ENCODE measurements at regions not wholly inside any gene's neighbourhood (a gene's known extent, or its start where the extent isn't known, plus 50 kb on each side); places are given as distances from the start of the nearest gene placed in this dataset.

DNA sequence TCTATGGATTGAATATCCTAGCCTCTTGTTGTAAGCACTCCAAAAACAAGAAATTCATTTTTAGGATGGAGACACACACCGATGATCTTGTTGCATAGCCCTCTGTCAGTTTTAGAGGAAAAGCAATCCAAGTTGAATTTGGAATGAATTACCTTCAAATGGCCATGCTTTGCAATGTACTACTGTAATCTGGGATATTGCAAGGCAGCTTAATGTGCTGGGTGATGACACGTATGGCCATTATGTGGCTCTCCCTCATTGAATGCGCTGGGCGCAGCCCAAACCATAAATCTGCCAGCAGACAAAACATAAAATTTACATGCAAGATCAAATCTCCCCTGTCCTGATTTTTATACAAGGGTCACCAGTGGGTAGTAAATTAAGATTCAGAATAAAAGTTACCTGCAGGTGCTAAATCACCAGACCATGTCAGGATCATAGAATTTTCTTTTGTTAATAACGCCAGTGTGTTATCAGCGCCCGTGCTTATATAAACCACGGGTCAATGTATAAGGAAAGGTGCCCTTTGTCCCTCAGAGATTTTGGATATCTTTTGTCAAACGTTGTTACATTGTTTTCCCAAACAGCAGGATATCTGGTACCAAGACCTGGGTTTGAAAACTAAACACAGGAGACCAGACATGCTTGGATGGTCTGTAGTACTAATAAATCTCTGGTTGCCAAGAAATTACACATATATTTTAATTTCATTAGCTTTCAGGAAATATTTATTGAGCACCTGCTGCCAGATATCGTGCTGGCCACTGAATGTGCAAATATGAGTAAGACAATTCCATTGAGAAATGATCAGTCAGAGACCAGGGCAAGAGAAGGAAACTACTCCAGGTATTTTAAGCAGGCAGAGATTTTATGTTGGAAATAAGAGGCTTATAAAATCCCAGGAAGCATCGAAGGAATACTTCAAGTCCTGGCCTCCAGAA is 237.1 kb downstream of the EBLN2 start:
- WGBS, 4 donors, result 72 to 74% (median 73%) methylated on average over 11 of the region's 11 CpGs

DNA sequence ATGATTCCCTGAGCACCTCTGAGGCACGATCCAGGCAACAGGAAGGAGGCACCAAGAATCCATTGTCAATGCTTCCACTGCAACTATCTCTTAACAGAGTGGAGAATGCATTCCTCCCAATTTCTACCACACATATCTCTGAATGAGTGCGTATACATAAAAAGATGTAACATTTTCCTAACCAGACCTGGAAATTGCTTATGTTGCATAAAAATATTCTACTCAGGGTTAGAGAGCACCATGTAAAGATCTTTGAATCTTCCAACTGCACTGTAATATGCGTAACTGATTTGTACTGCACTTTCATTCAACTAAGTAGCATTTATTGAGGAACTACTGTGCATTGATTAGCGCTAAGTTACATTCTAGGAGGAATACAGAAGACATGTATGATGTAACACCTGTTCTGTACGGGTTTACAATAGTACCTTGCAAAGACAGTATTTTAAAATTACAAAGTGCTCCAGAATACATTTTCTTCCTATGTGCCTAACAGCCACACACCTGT is 237.8 kb downstream of the EBLN2 start:
- no peaks in the 10 kb centered on the region for H3K9me3 ChIP-seq
- no peak for DNase-seq
- peaks cover 0 to 5% (median 0%) of the 10 kb centered on the region in 9 donors for H3K27me3 ChIP-seq
- no peak overlapping the region for H3K27ac ChIP-seq
- WGBS, 4 donors, result 76 to 84% (median 80%) methylated on average over 5 of the region's 5 CpGs
- no peak for ATAC-seq
- no peaks in the 10 kb centered on the region for H3K4me1 ChIP-seq
- no peak overlapping the region for H3K4me3 ChIP-seq
- H3K36me3 ChIP-seq, result no peaks in the 10 kb centered on the region
- intact Hi-C loops (cut with DNase I), result no loop called here
- no peak for TF ChIP-seq POLR2A (IDR thresholded peaks at IDR 0.05)
- TF ChIP-seq, protein P1, sequence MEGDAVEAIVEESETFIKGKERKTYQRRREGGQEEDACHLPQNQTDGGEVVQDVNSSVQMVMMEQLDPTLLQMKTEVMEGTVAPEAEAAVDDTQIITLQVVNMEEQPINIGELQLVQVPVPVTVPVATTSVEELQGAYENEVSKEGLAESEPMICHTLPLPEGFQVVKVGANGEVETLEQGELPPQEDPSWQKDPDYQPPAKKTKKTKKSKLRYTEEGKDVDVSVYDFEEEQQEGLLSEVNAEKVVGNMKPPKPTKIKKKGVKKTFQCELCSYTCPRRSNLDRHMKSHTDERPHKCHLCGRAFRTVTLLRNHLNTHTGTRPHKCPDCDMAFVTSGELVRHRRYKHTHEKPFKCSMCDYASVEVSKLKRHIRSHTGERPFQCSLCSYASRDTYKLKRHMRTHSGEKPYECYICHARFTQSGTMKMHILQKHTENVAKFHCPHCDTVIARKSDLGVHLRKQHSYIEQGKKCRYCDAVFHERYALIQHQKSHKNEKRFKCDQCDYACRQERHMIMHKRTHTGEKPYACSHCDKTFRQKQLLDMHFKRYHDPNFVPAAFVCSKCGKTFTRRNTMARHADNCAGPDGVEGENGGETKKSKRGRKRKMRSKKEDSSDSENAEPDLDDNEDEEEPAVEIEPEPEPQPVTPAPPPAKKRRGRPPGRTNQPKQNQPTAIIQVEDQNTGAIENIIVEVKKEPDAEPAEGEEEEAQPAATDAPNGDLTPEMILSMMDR (IDR thresholded peaks at IDR 0.05), result no peak

More for the DNA sequence above, 237.1 kb downstream of the EBLN2 start:
- Histone ChIP-seq H3K4me1 (no peaks in the 10 kb centered on the region), H3K9me3 (no peaks in the 10 kb centered on the region), H3K27me3 (peaks cover 0 to 5% (median 0%) of the 10 kb centered on the region in 9 donors), H3K4me3 (no peak overlapping the region), H3K27ac (no peak overlapping the region), H3K36me3 (no peaks in the 10 kb centered on the region)
- DNase-seq, result no peak
- TF ChIP-seq POLR2A (IDR thresholded peaks at IDR 0.05), result no peak
- TF ChIP-seq, protein P1 (IDR thresholded peaks at IDR 0.05), result no peak
- intact Hi-C loops (cut with DNase I), result no loop called here
- no peak for ATAC-seq

DNA sequence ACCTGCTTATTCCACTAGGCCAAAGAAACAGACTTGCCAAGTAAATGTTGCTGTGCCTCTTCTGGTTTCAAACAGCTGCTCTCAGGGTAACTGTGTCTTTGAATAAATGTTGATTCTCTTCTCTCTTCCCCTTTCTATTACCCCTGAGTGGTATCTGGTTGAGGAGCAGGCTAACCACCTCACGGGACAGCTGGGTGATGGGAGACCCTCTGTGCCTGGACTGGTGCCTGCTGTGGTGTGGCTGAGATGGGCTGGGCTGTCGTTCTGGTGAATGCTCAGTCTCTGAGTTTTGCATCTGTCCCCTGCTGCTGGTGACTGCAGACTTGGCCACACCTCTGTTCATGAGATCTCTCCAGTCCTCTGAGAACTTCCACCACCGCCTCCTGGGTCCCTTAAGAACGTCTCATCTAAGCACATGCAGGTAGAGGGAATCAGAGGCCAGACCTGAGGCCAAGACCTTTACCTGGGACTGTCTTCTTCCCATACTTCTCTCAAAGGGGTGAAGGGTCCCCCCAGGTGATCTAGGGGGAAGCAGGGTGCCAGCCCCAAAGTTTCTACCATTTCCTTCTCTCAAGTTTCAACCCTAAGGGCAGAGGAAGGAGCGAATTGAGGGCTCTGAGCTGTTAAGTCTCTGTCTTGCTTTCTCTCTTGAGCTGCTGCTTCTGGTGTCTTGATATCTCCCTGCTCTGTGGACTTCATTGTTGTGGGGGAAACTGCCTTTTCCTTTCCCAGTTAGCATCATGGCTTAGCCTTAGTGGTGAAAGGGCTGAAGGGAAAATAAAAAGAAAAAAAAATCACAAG is 252.9 kb downstream of the EBLN2 start:
- DNase-seq (no peak), ATAC-seq (peak in 1 of 4 donors; percentile 29)
- TF ChIP-seq, protein P1 (IDR thresholded peaks at IDR 0.05), result no peak
- no peak for TF ChIP-seq POLR2A (IDR thresholded peaks at IDR 0.05)
- intact Hi-C loops (cut with DNase I), result no loop called here
- Histone ChIP-seq H3K27me3 (no peaks in the 10 kb centered on the region), H3K36me3 (no peaks in the 10 kb centered on the region), H3K4me1 (no peaks in the 10 kb centered on the region), H3K27ac (no peak overlapping the region), H3K4me3 (no peak overlapping the region), H3K9me3 (peaks cover 0 to 3% (median 0%) of the 10 kb centered on the region in 12 donors)
- 73 to 86% (median 81%) methylated on average over 5 of the region's 5 CpGs for WGBS, 4 donors

DNA sequence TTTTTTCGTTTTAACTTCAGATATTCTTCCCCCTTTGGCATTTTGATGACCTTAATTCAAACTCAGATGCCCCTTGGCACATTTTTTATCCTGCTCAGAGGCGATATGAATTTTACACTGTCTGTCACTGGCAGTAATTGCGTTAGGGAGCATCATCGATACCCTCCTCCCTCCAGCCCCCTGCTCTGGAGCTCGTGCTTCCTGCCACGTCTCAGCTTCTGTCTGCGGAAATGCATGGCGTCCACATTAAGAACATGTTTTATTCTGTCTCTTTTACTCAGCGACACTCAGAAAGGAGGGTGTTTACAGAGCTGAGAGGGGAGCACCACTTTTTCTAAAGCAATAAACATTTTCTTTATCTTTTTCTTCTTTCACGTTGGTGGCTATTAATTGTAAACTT is 254.2 kb downstream of the EBLN2 start:
- WGBS, 4 donors, result 48 to 69% (median 54%) methylated on average over 10 of the region's 10 CpGs

More for the DNA sequence above, 254.2 kb downstream of the EBLN2 start:
- H3K4me3 ChIP-seq, result no peak overlapping the region
- no peaks in the 10 kb centered on the region for H3K4me1 ChIP-seq
- no peak for DNase-seq
- TF ChIP-seq, protein P1 (IDR thresholded peaks at IDR 0.05), result no peak
- no peak for TF ChIP-seq POLR2A (IDR thresholded peaks at IDR 0.05)
- H3K9me3 ChIP-seq, result peaks cover 0 to 3% (median 0%) of the 10 kb centered on the region in 12 donors
- no peak overlapping the region for H3K27ac ChIP-seq
- no peak for ATAC-seq
- no peaks in the 10 kb centered on the region for H3K27me3 ChIP-seq
- intact Hi-C loops (cut with DNase I), result no loop called here
- H3K36me3 ChIP-seq, result no peaks in the 10 kb centered on the region

Data from heart left ventricle (tissue), 16 donors.